ES-I3 (cell line): ENCODE measurements at regions not wholly inside any gene's neighbourhood (a gene's known extent, or its start where the extent isn't known, plus 50 kb on each side); places are given as distances from the start of the nearest gene placed in this dataset.

Source experiments
- H3K36me3 ChIP-seq: 2 replicates; pipeline ENCODE4 v1.6.1; 2013; ENCODE audit warnings: mild to moderate bottlenecking, low read length, control low read depth, moderate library complexity; ENCODE audit not compliant: insufficient read depth
- H3K4me1 ChIP-seq: 2 replicates; pipeline ENCODE4 v1.6.1; 2013; ENCODE audit warnings: mild to moderate bottlenecking, control low read depth, low read length; ENCODE audit not compliant: insufficient read depth
- H3K9ac ChIP-seq: 2 replicates; pipeline ENCODE4 v1.6.1; 2013; ENCODE audit warnings: low read depth, mild to moderate bottlenecking, low read length, moderate library complexity
- H3K9me3 ChIP-seq: 2 replicates; pipeline ENCODE4 v1.6.1; 2013; ENCODE audit warnings: mild to moderate bottlenecking, low read length, moderate library complexity; ENCODE audit not compliant: control insufficient read depth, insufficient read depth

- no peaks in the 10 kb centered on the region for H3K9me3 ChIP-seq
- no peak overlapping the region for H3K9ac ChIP-seq
- no peaks in the 10 kb centered on the region for H3K36me3 ChIP-seq
- H3K4me1 ChIP-seq, result no peaks in the 10 kb centered on the region
Observed at GRCh38 chr1:222042120-222042519, 300.2 kb upstream of the DUSP10 start.

- no peaks in the 10 kb centered on the region for H3K36me3 ChIP-seq
- H3K4me1 ChIP-seq, result no peaks in the 10 kb centered on the region
- H3K9ac ChIP-seq, result no peak overlapping the region
- no peaks in the 10 kb centered on the region for H3K9me3 ChIP-seq
Observed at GRCh38 chr1:222040955-222041354, 299.1 kb upstream of the DUSP10 start.

DNA sequence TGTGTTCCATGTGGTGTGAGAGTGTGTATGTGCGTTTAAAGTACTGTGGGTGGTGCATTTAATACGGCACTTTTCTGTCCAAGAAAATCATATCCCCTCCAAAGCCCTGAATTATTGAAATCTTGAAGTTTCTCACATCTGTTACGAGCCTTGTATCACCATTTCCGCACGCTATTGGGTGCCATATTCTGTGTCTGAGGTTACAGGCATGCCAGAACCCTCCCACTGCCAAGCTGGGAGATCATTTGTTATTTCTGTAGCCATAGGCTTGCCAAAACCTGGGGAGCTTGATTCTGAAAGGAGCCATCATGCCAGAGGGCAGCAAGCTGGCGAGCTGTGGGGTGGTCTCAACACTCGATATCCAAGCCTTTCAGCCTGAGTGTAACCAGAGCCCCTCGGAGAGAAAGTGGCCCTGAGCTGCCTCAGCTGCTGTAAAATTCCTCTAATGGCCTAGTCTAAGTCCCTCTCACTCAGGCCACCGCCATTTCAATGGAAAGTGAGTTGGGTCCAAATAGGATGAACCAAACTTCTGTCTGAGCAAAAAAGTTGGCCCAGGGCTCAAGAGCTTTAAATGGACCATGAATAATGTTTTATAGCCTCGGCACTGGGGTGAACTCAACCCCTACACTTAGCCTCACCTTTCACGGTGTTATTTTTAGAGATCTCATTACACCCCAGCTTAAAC, 298.4 kb upstream of the DUSP10 start:
- Histone ChIP-seq H3K9ac (no peak overlapping the region), H3K9me3 (no peaks in the 10 kb centered on the region), H3K4me1 (no peaks in the 10 kb centered on the region), H3K36me3 (no peaks in the 10 kb centered on the region)

- Histone ChIP-seq H3K9me3 (no peaks in the 10 kb centered on the region), H3K36me3 (no peaks in the 10 kb centered on the region), H3K4me1 (no peaks in the 10 kb centered on the region), H3K9ac (no peak overlapping the region)
Observed at GRCh38 chr1:222038971-222039370, 297.1 kb upstream of the DUSP10 start.

- no peak overlapping the region for H3K9ac ChIP-seq
- H3K36me3 ChIP-seq, result no peaks in the 10 kb centered on the region
- H3K9me3 ChIP-seq, result no peaks in the 10 kb centered on the region
- H3K4me1 ChIP-seq, result peaks cover 4% of the 10 kb centered on the region; the same call in 1 of the 2 replicates
Observed at GRCh38 chr1:222037720-222038119, 295.8 kb upstream of the DUSP10 start.

GRCh38 chr1:222034790-222035189, 292.9 kb upstream of the DUSP10 start:
- peaks cover 4% of the 10 kb centered on the region; the same call in 1 of the 2 replicates for H3K4me1 ChIP-seq
- H3K9ac ChIP-seq, result no peak overlapping the region
- no peaks in the 10 kb centered on the region for H3K9me3 ChIP-seq
- H3K36me3 ChIP-seq, result no peaks in the 10 kb centered on the region

GRCh38 chr1:222033450-222033849, 291.6 kb upstream of the DUSP10 start:
- Histone ChIP-seq H3K36me3 (no peaks in the 10 kb centered on the region), H3K9ac (no peak overlapping the region), H3K4me1 (peaks cover 8% of the 10 kb centered on the region; the same call in 1 of the 2 replicates), H3K9me3 (no peaks in the 10 kb centered on the region)

DNA sequence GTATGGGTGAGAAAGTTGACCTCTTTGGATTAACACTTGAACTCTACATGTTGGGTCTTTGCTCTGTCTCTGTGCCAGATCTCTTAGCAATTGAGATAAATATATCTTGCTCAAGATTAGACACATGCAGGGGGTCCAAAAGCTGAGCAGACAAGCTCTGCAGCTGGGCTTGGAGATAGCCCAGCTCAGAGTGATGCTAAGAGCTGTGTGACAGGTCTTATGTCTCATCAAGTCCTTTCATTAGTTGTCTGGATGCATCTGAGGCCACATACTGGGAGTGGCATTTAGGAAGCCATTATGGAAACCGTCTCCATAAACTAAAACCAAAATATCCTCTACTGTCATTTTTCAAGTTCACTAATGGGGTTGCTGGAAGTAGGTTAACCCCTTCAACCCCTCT, 289.4 kb upstream of the DUSP10 start:
- Histone ChIP-seq H3K4me1 (peaks cover 11% of the 10 kb centered on the region; the same call in 1 of the 2 replicates), H3K9ac (no peak overlapping the region), H3K9me3 (no peaks in the 10 kb centered on the region)

GRCh38 chr1:222028676-222029075, 286.8 kb upstream of the DUSP10 start:
- H3K9ac ChIP-seq, result no peak overlapping the region
- H3K36me3 ChIP-seq, result no peaks in the 10 kb centered on the region
- peaks cover 11% of the 10 kb centered on the region; the same call in 1 of the 2 replicates for H3K4me1 ChIP-seq
- no peaks in the 10 kb centered on the region for H3K9me3 ChIP-seq

More for the DNA sequence above, 289.4 kb upstream of the DUSP10 start:
- no peaks in the 10 kb centered on the region for H3K36me3 ChIP-seq

DNA sequence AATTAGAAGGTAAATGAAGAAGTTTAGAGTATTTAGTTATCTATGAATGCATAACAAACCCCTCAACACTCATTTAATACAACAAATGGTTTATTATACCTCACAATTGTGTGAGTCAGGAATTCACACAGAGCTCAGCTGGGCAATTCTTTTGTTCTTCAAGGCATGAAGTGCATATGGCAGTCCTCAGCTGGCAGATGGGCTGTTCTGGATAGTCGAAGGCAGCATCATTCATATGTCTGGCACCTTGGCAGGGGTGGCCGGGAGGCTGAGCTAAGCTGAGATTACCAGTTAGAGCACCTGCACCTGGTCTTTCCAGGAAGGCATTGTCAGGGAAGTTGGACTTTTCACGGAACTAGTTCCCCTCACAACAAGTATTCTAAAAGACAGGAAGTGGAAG, 286.2 kb upstream of the DUSP10 start:
- H3K9me3 ChIP-seq, result no peaks in the 10 kb centered on the region
- no peak overlapping the region for H3K9ac ChIP-seq
- H3K36me3 ChIP-seq, result no peaks in the 10 kb centered on the region
- peaks cover 6% of the 10 kb centered on the region; the same call in 1 of the 2 replicates for H3K4me1 ChIP-seq

DNA sequence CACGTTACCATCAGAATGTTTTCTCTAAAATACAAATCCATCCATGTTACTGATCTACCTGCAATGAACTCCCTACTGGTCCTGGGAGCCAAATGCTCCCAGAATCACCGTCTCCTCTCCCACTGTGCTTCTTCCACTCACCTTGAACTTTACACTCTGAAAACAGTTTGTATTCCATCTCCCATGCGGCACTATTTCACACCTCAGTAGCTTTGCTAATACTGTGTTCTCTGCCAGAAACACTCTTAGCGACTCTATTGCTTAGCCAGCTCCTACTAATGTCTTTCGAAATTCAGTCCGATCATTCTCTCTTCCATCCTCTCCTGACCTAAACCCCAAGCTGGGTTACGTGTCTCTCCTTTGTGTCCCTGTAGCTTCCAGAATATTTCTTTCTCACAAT, 284.4 kb upstream of the DUSP10 start:
- H3K36me3 ChIP-seq, result no peaks in the 10 kb centered on the region

GRCh38 chr1:222023025-222023424, 281.1 kb upstream of the DUSP10 start:
- Histone ChIP-seq H3K36me3 (no peaks in the 10 kb centered on the region), H3K9ac (no peak overlapping the region), H3K9me3 (no peaks in the 10 kb centered on the region), H3K4me1 (peaks cover 4% of the 10 kb centered on the region; the same call in 1 of the 2 replicates)

More for the DNA sequence above, 284.4 kb upstream of the DUSP10 start:
- H3K9ac ChIP-seq, result no peak overlapping the region
- no peaks in the 10 kb centered on the region for H3K9me3 ChIP-seq
- peaks cover 6% of the 10 kb centered on the region; the same call in 1 of the 2 replicates for H3K4me1 ChIP-seq

DNA sequence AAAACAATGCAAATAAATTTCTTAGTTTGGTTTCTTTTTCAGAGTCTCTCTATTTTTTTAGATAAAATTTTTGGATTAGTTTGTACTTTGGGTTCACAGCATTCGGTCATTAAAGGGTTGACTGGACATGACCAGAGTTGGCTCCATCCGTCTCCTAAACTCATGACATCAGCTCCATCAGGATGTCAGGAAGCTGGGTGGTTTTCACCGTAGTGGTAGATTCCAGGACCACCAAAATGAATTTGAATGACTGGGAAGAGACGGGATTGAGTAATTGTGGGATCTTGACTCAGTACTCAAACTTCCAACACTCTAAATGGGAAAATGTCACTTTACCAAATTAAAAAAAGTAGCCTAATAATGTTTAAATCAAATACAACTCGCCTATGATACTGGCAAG, 279.2 kb upstream of the DUSP10 start:
- Histone ChIP-seq H3K4me1 (peaks cover 5% of the 10 kb centered on the region; the same call in 1 of the 2 replicates), H3K9ac (no peak overlapping the region), H3K36me3 (no peaks in the 10 kb centered on the region), H3K9me3 (no peaks in the 10 kb centered on the region)

GRCh38 chr1:222020553-222020952, 278.7 kb upstream of the DUSP10 start:
- no peak overlapping the region for H3K9ac ChIP-seq
- H3K9me3 ChIP-seq, result no peaks in the 10 kb centered on the region
- no peaks in the 10 kb centered on the region; the same call in 1 of the 2 replicates for H3K36me3 ChIP-seq
- H3K4me1 ChIP-seq, result peaks cover 5% of the 10 kb centered on the region; the same call in 1 of the 2 replicates

DNA sequence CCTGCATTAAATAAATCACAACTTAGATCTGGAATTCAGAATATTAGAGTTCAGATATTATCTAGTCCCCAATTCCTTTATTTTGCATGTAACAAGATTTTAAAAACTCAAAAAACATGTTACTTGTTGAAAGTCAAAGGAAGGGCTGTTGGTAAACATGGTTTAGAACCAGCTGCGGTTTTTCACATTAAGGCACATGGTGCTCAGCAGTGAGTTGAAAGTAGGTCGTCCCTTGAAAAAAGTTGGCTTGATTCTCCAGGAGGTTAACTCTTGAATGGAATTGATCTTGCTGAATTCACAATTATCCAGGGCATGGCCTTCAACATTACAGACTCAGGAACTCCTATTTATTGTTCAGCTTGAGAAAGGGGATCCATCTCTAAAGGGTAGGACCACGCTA, 277.1 kb upstream of the DUSP10 start:
- no peaks in the 10 kb centered on the region for H3K9me3 ChIP-seq

More for the DNA sequence above, 277.1 kb upstream of the DUSP10 start:
- H3K9ac ChIP-seq, result no peak overlapping the region
- H3K36me3 ChIP-seq, result no peaks in the 10 kb centered on the region; the same call in 1 of the 2 replicates
- H3K4me1 ChIP-seq, result peaks cover 5% of the 10 kb centered on the region; the same call in 1 of the 2 replicates
